ENCODE measurements at regions not wholly inside any gene's neighbourhood (a gene's known extent, or its start where the extent isn't known, plus 50 kb on each side); places are given as distances from the start of the nearest gene placed in this dataset.

DNA sequence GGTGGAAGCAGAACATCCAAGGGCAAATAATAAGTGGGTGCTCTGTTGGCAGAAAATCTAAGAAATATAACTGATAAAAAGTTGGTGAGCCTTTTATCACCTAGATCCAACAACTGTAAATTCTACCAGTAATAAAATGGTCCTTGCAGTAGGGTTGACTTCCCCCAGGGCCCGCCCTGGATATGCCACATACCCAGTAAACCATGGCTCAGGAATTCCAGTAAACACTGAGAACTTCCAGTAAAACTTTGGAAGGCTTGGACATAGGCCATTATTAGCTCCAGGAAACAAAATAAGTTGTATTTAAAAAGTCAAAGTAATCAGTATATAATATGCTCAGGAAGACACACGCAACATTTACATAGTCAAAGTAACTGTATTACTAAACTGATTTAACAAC lies 402.2 kb downstream of the BCAT1 start:
- no peak for TF ChIP-seq GATA3 (IDR thresholded peaks at IDR 0.05; ENCODE audit: low read depth, low read length)
- no peak for TF ChIP-seq GATA2 (IDR thresholded peaks at IDR 0.05; ENCODE audit: low read depth, low read length)

Measured in SH-SY5Y (cell line).